Dendritic cell treated with granulocyte-macrophage colony-stimulating factor and Interleukin-4, amounts not matched to agents 40 ng/mL and 50 ng/mL, for 4 days (primary cell): ENCODE measurements at regions not wholly inside any gene's neighbourhood (a gene's known extent, or its start where the extent isn't known, plus 50 kb on each side); places are given as distances from the start of the nearest gene placed in this dataset.

Experiments used
- H3K27ac Mint-ChIP-seq: one replicate; pipeline ENCODE4 v1.8.0; 2022; ENCODE audit warnings: mild to moderate bottlenecking, mixed read lengths
- H3K27me3 Mint-ChIP-seq: one replicate; pipeline ENCODE4 v1.8.0; 2022; ENCODE audit warnings: mild to moderate bottlenecking, mixed read lengths
- H3K36me3 Mint-ChIP-seq: one replicate; pipeline ENCODE4 v1.8.0; 2022; ENCODE audit warnings: low read depth, mixed read lengths
- H3K4me1 Mint-ChIP-seq: one replicate; pipeline ENCODE4 v1.8.0; 2022; ENCODE audit warnings: low read depth, mixed read lengths
- H3K4me3 Mint-ChIP-seq: one replicate; pipeline ENCODE4 v1.8.0; 2022; ENCODE audit warnings: mild to moderate bottlenecking, moderate library complexity, mixed read lengths
- H3K9me3 Mint-ChIP-seq: one replicate; pipeline ENCODE4 v1.8.0; 2022; ENCODE audit warnings: mixed read lengths
- intact Hi-C: fragments of 100-400 bp; cut with micrococcal nuclease; formaldehyde crosslinking; loops from one replicate; pipeline ENCODE4 v1.15.0; 2022

GRCh38 chr13:111904701-111905608 is 162.0 kb upstream of the SOX1 start:
- H3K36me3 Mint-ChIP-seq, result no peaks in the 10 kb centered on the region
- intact Hi-C loops, result no loop called here

GRCh38 chr13:111905609-111905945 is 161.4 kb upstream of the SOX1 start:
- Mint-ChIP-seq H3K4me3 (no peak overlapping the region), H3K27me3 (no peaks in the 10 kb centered on the region), H3K36me3 (no peaks in the 10 kb centered on the region), H3K27ac (no peak overlapping the region), H3K4me1 (no peaks in the 10 kb centered on the region), H3K9me3 (peaks cover 8% of the 10 kb centered on the region)
- intact Hi-C loops, result no loop called here

More at GRCh38 chr13:111904701-111905608, 162.0 kb upstream of the SOX1 start:
- Mint-ChIP-seq H3K9me3 (peaks cover 8% of the 10 kb centered on the region), H3K4me1 (no peaks in the 10 kb centered on the region), H3K27me3 (no peaks in the 10 kb centered on the region), H3K4me3 (no peak overlapping the region), H3K27ac (no peak overlapping the region)

GRCh38 chr13:111906306-111906705 is 160.6 kb upstream of the SOX1 start:
- H3K4me1 Mint-ChIP-seq, result no peaks in the 10 kb centered on the region
- no peak overlapping the region for H3K4me3 Mint-ChIP-seq
- H3K9me3 Mint-ChIP-seq, result peaks cover 8% of the 10 kb centered on the region
- H3K27ac Mint-ChIP-seq, result no peak overlapping the region
- H3K27me3 Mint-ChIP-seq, result no peaks in the 10 kb centered on the region
- H3K36me3 Mint-ChIP-seq, result no peaks in the 10 kb centered on the region
- intact Hi-C loops, result no loop called here

- no peaks in the 10 kb centered on the region for H3K36me3 Mint-ChIP-seq
- intact Hi-C loops, result no loop called here
- no peak overlapping the region for H3K4me3 Mint-ChIP-seq
- no peak overlapping the region for H3K27ac Mint-ChIP-seq
- no peaks in the 10 kb centered on the region for H3K4me1 Mint-ChIP-seq
- H3K9me3 Mint-ChIP-seq, result peaks cover 8% of the 10 kb centered on the region
- no peaks in the 10 kb centered on the region for H3K27me3 Mint-ChIP-seq
Observed at GRCh38 chr13:111906816-111907215, 160.1 kb upstream of the SOX1 start.

GRCh38 chr13:111907341-111907880 is 159.5 kb upstream of the SOX1 start:
- no peaks in the 10 kb centered on the region for H3K36me3 Mint-ChIP-seq
- peaks cover 8% of the 10 kb centered on the region for H3K9me3 Mint-ChIP-seq
- H3K4me3 Mint-ChIP-seq, result no peak overlapping the region
- no peaks in the 10 kb centered on the region for H3K4me1 Mint-ChIP-seq
- no peak overlapping the region for H3K27ac Mint-ChIP-seq
- H3K27me3 Mint-ChIP-seq, result no peaks in the 10 kb centered on the region
- intact Hi-C loops, result no loop called here

- H3K27me3 Mint-ChIP-seq, result no peaks in the 10 kb centered on the region
- H3K4me3 Mint-ChIP-seq, result no peak overlapping the region
- H3K9me3 Mint-ChIP-seq, result peaks cover 8% of the 10 kb centered on the region
- no peak overlapping the region for H3K27ac Mint-ChIP-seq
- H3K4me1 Mint-ChIP-seq, result no peaks in the 10 kb centered on the region
- no peaks in the 10 kb centered on the region for H3K36me3 Mint-ChIP-seq
- intact Hi-C loops, result no loop called here
Observed at GRCh38 chr13:111908361-111908760, 158.6 kb upstream of the SOX1 start.

GRCh38 chr13:111908981-111909380 is 158.0 kb upstream of the SOX1 start:
- Mint-ChIP-seq H3K4me3 (no peak overlapping the region), H3K27me3 (no peaks in the 10 kb centered on the region)

GRCh38 chr13:111909501-111909900 is 157.4 kb upstream of the SOX1 start:
- Mint-ChIP-seq H3K36me3 (no peaks in the 10 kb centered on the region), H3K4me3 (no peak overlapping the region), H3K9me3 (peaks cover 8% of the 10 kb centered on the region), H3K4me1 (no peaks in the 10 kb centered on the region), H3K27me3 (no peaks in the 10 kb centered on the region), H3K27ac (no peak overlapping the region)
- intact Hi-C loops, result no loop called here

More at GRCh38 chr13:111908981-111909380, 158.0 kb upstream of the SOX1 start:
- H3K9me3 Mint-ChIP-seq, result peaks cover 8% of the 10 kb centered on the region
- no peaks in the 10 kb centered on the region for H3K36me3 Mint-ChIP-seq
- H3K27ac Mint-ChIP-seq, result no peak overlapping the region
- H3K4me1 Mint-ChIP-seq, result no peaks in the 10 kb centered on the region
- intact Hi-C loops, result no loop called here

- H3K36me3 Mint-ChIP-seq, result no peaks in the 10 kb centered on the region
- no peaks in the 10 kb centered on the region for H3K4me1 Mint-ChIP-seq
- H3K27ac Mint-ChIP-seq, result no peak overlapping the region
- no peak overlapping the region for H3K4me3 Mint-ChIP-seq
- intact Hi-C loops, result no loop called here
- H3K27me3 Mint-ChIP-seq, result no peaks in the 10 kb centered on the region
- peaks cover 7% of the 10 kb centered on the region for H3K9me3 Mint-ChIP-seq
Observed at GRCh38 chr13:111909971-111910671, 156.8 kb upstream of the SOX1 start.

GRCh38 chr13:111911121-111911720 is 155.7 kb upstream of the SOX1 start:
- Mint-ChIP-seq H3K36me3 (no peaks in the 10 kb centered on the region), H3K4me3 (no peak overlapping the region), H3K27me3 (no peaks in the 10 kb centered on the region), H3K27ac (no peak overlapping the region), H3K9me3 (no peaks in the 10 kb centered on the region), H3K4me1 (no peaks in the 10 kb centered on the region)
- intact Hi-C loops, result no loop called here

- Mint-ChIP-seq H3K4me3 (no peak overlapping the region), H3K4me1 (no peaks in the 10 kb centered on the region), H3K9me3 (no peaks in the 10 kb centered on the region), H3K27ac (no peak overlapping the region), H3K27me3 (no peaks in the 10 kb centered on the region), H3K36me3 (no peaks in the 10 kb centered on the region)
- intact Hi-C loops, result no loop called here
Observed at GRCh38 chr13:111911754-111912452, 155.0 kb upstream of the SOX1 start.

- intact Hi-C loops, result no loop called here
- H3K36me3 Mint-ChIP-seq, result no peaks in the 10 kb centered on the region
Observed at GRCh38 chr13:111912453-111912866, 154.5 kb upstream of the SOX1 start.

GRCh38 chr13:111912991-111913760 is 153.8 kb upstream of the SOX1 start:
- Mint-ChIP-seq H3K4me3 (no peak overlapping the region), H3K36me3 (no peaks in the 10 kb centered on the region), H3K27ac (no peak overlapping the region), H3K27me3 (no peaks in the 10 kb centered on the region), H3K4me1 (no peaks in the 10 kb centered on the region), H3K9me3 (no peaks in the 10 kb centered on the region)
- intact Hi-C loops, result no loop called here

More at GRCh38 chr13:111912453-111912866, 154.5 kb upstream of the SOX1 start:
- Mint-ChIP-seq H3K4me3 (no peak overlapping the region), H3K27ac (no peak overlapping the region), H3K4me1 (no peaks in the 10 kb centered on the region), H3K27me3 (no peaks in the 10 kb centered on the region), H3K9me3 (no peaks in the 10 kb centered on the region)
